IMR-90 (cell line): ENCODE measurements at regions not wholly inside any gene's neighbourhood (a gene's known extent, or its start where the extent isn't known, plus 50 kb on each side); places are given as distances from the start of the nearest gene placed in this dataset.
A peak's percentile ranks its signal among the peaks of the same experiment; 100 is the strongest.

Experiments
- ATAC-seq: fragments of 200-7000 bp; cut with Tn5 transposase; 2 replicates; pipeline ENCODE4 v1.9.1; 2020; ENCODE audit warnings: low read depth, mild to moderate bottlenecking, moderate library complexity
- BruUV-seq: library from RNA; stranded (reverse); fragments of 400-500 nt; replicated peaks from 2 replicates; lab custom pipeline; 2021; lab: Mats Ljungman, UMichigan
- CTCF ChIA-PET: fragments of 300-600 bp; formaldehyde crosslinking; extraction: SDS; loops from one replicate; lab custom pipeline; 2021; ENCODE audit warnings: antibody characterized with exemption; lab: Yijun Ruan, JAX
- POLR2A ChIA-PET: fragments of 300-600 bp; sonication (Branson Sonifier 250); formaldehyde crosslinking; loops from one replicate; lab custom pipeline; 2022; ENCODE audit warnings: antibody characterized with exemption; ENCODE audit not compliant: unreplicated experiment; lab: Charles Lee
- DNase-seq: peaks from one replicate; pipeline ENCODE4 v3.0.0; 2013
- H2AFZ ChIP-seq: replicated peaks from 2 replicates; pipeline ENCODE3; 2013; ENCODE audit warnings: low read length, mild to moderate bottlenecking; ENCODE audit not compliant: poor library complexity
- H2AK5ac ChIP-seq: 2 replicates; pipeline ENCODE4 v1.6.1; 2013; ENCODE audit warnings: low read depth, low read length, inconsistent platforms
- H2AK9ac ChIP-seq: replicated peaks from 2 replicates; pipeline ENCODE3; 2013; ENCODE audit warnings: mild to moderate bottlenecking, low read depth, low read length, moderate library complexity; ENCODE audit not compliant: poor library complexity
- H2BK120ac ChIP-seq: 2 replicates; pipeline ENCODE4 v1.6.1; 2013; ENCODE audit warnings: low read depth, low read length, inconsistent platforms
- H2BK15ac ChIP-seq: 3 replicates; pipeline ENCODE4 v1.6.1; 2013; ENCODE audit warnings: low read depth, low read length, inconsistent platforms
- H2BK20ac ChIP-seq: 2 replicates; pipeline ENCODE4 v1.6.1; 2013; ENCODE audit warnings: low read depth, mild to moderate bottlenecking, inconsistent platforms, low read length, moderate library complexity
- H2BK5ac ChIP-seq: 2 replicates; pipeline ENCODE4 v1.6.1; 2013; ENCODE audit warnings: mild to moderate bottlenecking, low read depth, low read length, inconsistent platforms; ENCODE audit not compliant: poor library complexity, severe bottlenecking
- H3K14ac ChIP-seq: replicated peaks from 2 replicates; pipeline ENCODE4 v1.6.1; 2013; ENCODE audit warnings: low read depth, low read length, inconsistent platforms
- H3K18ac ChIP-seq: 2 replicates; pipeline ENCODE4 v1.6.1; 2013; ENCODE audit warnings: low read depth, low read length, control low read depth
- H3K23ac ChIP-seq: 2 replicates; pipeline ENCODE4 v1.6.1; 2013; ENCODE audit warnings: low read depth, low read length, inconsistent platforms
- H3K27ac ChIP-seq: 2 replicates; pipeline ENCODE4 v1.5.1; 2013; ENCODE audit warnings: mild to moderate bottlenecking, control low read depth, low read length; ENCODE audit not compliant: insufficient read depth
- H3K27me3 ChIP-seq: 2 replicates; pipeline ENCODE4 v1.6.1; 2013; ENCODE audit warnings: low read length; ENCODE audit not compliant: control insufficient read depth, insufficient read depth
- H3K36me3 ChIP-seq: 2 replicates; pipeline ENCODE4 v1.6.1; 2013; ENCODE audit warnings: low read length, mixed read lengths; ENCODE audit not compliant: control insufficient read depth, insufficient read depth
- H3K4ac ChIP-seq: 2 replicates; pipeline ENCODE4 v1.6.1; 2013; ENCODE audit warnings: low read depth, low read length, inconsistent platforms
- H3K4me1 ChIP-seq: 2 replicates; pipeline ENCODE4 v1.6.1; 2013; ENCODE audit warnings: low read length, mixed read lengths; ENCODE audit not compliant: control insufficient read depth, insufficient read depth
- H3K4me2 ChIP-seq: 2 replicates; pipeline ENCODE4 v1.6.1; 2013; ENCODE audit warnings: low read depth, mild to moderate bottlenecking, control low read depth, low read length, moderate library complexity
- H3K4me3 ChIP-seq: 2 replicates; pipeline ENCODE4 v1.5.1; 2013; ENCODE audit warnings: low read depth, mild to moderate bottlenecking, control low read depth, low read length, moderate library complexity; ENCODE audit not compliant: insufficient read depth
- H3K56ac ChIP-seq: 2 replicates; pipeline ENCODE4 v1.6.1; 2013; ENCODE audit warnings: low read length, inconsistent platforms; ENCODE audit not compliant: insufficient read depth; ENCODE audit errors: extremely low read depth
- H3K79me1 ChIP-seq, 2 experiments: 2 replicates each; pipeline ENCODE4 v1.6.1; 2013; ENCODE audit warnings: low read length in 2 of 2, inconsistent platforms in 1 of 2, low read depth in 1 of 2
- H3K9ac ChIP-seq: 2 replicates; pipeline ENCODE4 v1.6.1; 2013; ENCODE audit warnings: low read depth, low read length, control low read depth
- H3K9me1 ChIP-seq: 2 replicates; pipeline ENCODE4 v1.6.1; 2013; ENCODE audit warnings: low read length, inconsistent platforms; ENCODE audit not compliant: insufficient read depth
- H3K9me3 ChIP-seq: 2 replicates; pipeline ENCODE4 v1.6.1; 2013; ENCODE audit warnings: low read length; ENCODE audit not compliant: control insufficient read depth, insufficient read depth
- H4K20me1 ChIP-seq: 2 replicates; pipeline ENCODE4 v1.6.1; 2013; ENCODE audit warnings: low read length, inconsistent platforms; ENCODE audit not compliant: insufficient read depth
- H4K5ac ChIP-seq: 2 replicates; pipeline ENCODE4 v1.6.1; 2013; ENCODE audit warnings: mild to moderate bottlenecking, low read depth, low read length, control low read depth
- H4K8ac ChIP-seq, 2 experiments: 2 replicates each; pipeline ENCODE4 v1.6.1; 2013; ENCODE audit warnings: low read depth in 2 of 2, low read length in 2 of 2, control low read depth in 1 of 2, inconsistent platforms in 1 of 2
- H4K91ac ChIP-seq: 2 replicates; pipeline ENCODE4 v1.6.1; 2013; ENCODE audit warnings: low read depth, low read length, inconsistent platforms; ENCODE audit not compliant: insufficient read depth
- MAFK ChIP-seq: IDR thresholded peaks from 2 replicates; pipeline ENCODE4 v1.6.1; 2012; ENCODE audit warnings: low read depth, low read length, improper control_type of control experiment
- RAD21 ChIP-seq: IDR thresholded peaks from 2 replicates; pipeline ENCODE4 v1.6.1; 2012; ENCODE audit warnings: low read length, improper control_type of control experiment
- RFX5 ChIP-seq: IDR thresholded peaks from 2 replicates; pipeline ENCODE4 v1.8.0; 2012; ENCODE audit warnings: low read depth, mild to moderate bottlenecking, low read length, moderate library complexity
- WGBS, 2 experiments: methylation state at CpG; one replicate each; pipeline versions ENCODE4 v1.1.5 to v1.1.7; 2013; ENCODE audit warnings: missing lambda C conversion rate in 2 of 2; ENCODE audit not compliant: insufficient read length in 1 of 2; ENCODE audit errors: extremely low coverage in 2 of 2; 5-methylcytosine and 5-hydroxymethylcytosine counted together
- dilution Hi-C: fragments of 300-500 bp; cut with HindIII; formaldehyde crosslinking; loops from one replicate; pipeline ENCODE4 v1.14.3; 2018; ENCODE audit warnings: low sequenced_read_pairs; ENCODE audit not compliant: unreplicated experiment
- in situ Hi-C: fragments of 300-500 bp; cut with MboI; formaldehyde crosslinking; loops from 3 replicates; pipeline ENCODE4 v1.14.3; 2019; ENCODE audit warnings: low sequenced_read_pairs, inconsistent platforms, mixed read lengths
- intact Hi-C: fragments of 100-400 bp; cut with micrococcal nuclease; formaldehyde crosslinking; loops from 2 replicates; pipeline ENCODE4 v1.10.0; 2022

DNA sequence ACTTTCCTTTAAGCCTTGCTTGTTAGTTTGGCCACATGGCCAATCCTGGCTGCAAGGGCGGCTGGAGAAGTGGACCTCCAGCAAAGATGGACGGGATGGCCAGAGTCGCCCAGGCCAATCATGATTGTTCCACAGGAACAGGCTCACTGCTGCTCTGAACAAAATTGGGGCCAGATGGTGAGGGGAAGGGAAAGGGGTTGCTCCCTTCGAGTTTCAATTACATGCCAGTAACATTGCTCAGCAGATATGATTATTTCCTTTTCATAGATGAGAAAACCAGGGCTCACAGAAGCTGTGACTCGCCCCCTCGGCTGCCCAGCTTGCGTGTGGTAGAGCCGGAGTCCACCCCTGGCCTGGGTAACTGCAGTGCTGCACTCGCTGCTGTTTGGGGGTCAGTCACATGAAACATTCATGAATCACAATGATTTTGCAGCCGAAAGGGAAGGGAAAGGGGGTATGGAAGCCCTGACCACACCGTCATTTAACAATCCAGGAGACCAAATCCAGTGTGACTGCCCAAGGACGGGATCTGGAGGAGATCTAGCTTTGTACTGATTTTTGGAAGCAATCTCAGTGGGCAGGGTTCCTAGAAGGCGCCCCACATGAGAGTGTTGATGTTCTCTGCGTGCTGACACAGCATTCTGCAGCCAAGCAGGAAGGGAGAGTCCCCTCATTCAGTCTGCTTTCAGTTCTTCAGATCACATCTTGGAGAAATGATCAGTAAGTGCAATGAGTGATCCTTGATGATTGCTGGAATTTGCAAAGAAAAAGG, 77.3 kb upstream of the MSX1 start:
- no peak overlapping the region for H3K56ac ChIP-seq
- H3K9me3 ChIP-seq = no peaks in the 10 kb centered on the region
- no peak overlapping the region for H4K8ac ChIP-seq
- H2AFZ ChIP-seq = peak overlapping the region; percentile 79
- H2BK5ac ChIP-seq = no peak overlapping the region
- WGBS, 2 experiments = 0% methylated on average over 1 of the region's 14 CpGs; no CpG with 5 or more reads in 1 of the 2 experiments
- no peaks in the 10 kb centered on the region for H3K36me3 ChIP-seq
- DNase-seq (peak; percentile 72), ATAC-seq (peak; percentile 57)
- ChIA-PET POLR2A (no interaction called here), CTCF (no interaction called here)
- H3K9ac ChIP-seq = no peak overlapping the region
- BruUV-seq = no TSS peak
- H3K14ac ChIP-seq = no peak overlapping the region
- H3K9me1 ChIP-seq = no peaks in the 10 kb centered on the region
- H3K23ac ChIP-seq = no peak overlapping the region
- no peak overlapping the region for H4K5ac ChIP-seq
- H3K18ac ChIP-seq = no peak overlapping the region
- no peaks in the 10 kb centered on the region; the same call in none of the 2 replicates for H3K27me3 ChIP-seq
- TF ChIP-seq RAD21 = no peak
- TF ChIP-seq RFX5 = no peak
- peak; percentile 86 for TF ChIP-seq MAFK
- intact Hi-C loops (loop anchor here (2.0 kb wide), 2 partner anchors 45 to 293 kb away; no protein-coding TSS in a partner anchor), in situ Hi-C loops (no loop called here), dilution Hi-C loops (no loop called here)
- no peak overlapping the region for H3K4me3 ChIP-seq
- H2AK9ac ChIP-seq = peak overlapping the region; percentile 13
- no peak overlapping the region for H2AK5ac ChIP-seq
- H2BK15ac ChIP-seq = no peak overlapping the region
- no peaks in the 10 kb centered on the region for H3K79me1 ChIP-seq
- no peak overlapping the region for H2BK20ac ChIP-seq
- H3K27ac ChIP-seq = no peak overlapping the region
- no peak overlapping the region for H4K91ac ChIP-seq
- H4K20me1 ChIP-seq = no peaks in the 10 kb centered on the region
- peak overlapping the region; percentile 50; the same call in 1 of the 2 replicates for H3K4me2 ChIP-seq
- H2BK120ac ChIP-seq = no peak overlapping the region
- H3K4ac ChIP-seq = no peak overlapping the region
- peaks cover 3% of the 10 kb centered on the region; the same call in 1 of the 2 replicates for H3K4me1 ChIP-seq
